NCI-H345 (cell line): ENCODE measurements at regions not wholly inside any gene's neighbourhood (a gene's known extent, or its start where the extent isn't known, plus 50 kb on each side); places are given as distances from the start of the nearest gene placed in this dataset.
"Not testable (repeated sequence)": the region's sequence is repeated elsewhere in the genome, so short reads cannot be mapped to it uniquely, and the experiment has no call there.

ENCODE experiments used
- DNase-seq: peaks from one replicate; lab custom pipeline; 2025; lab: John Stamatoyannopoulos, UW

GRCh38 chrX:92298067-92298466 is 518.9 kb downstream of the PCDH11X start:
- not testable (repeated sequence) for DNase-seq

- not testable (repeated sequence) for DNase-seq
Measured at GRCh38 chrX:92333194-92333593, 554.0 kb downstream of the PCDH11X start.

GRCh38 chrX:92351065-92351464 is 571.9 kb downstream of the PCDH11X start:
- not testable (repeated sequence) for DNase-seq

- no peak for DNase-seq
Measured at GRCh38 chrX:92351511-92351910, 572.3 kb downstream of the PCDH11X start.
